Activated T-helper 2 cell treated with anti-CD3 and anti-CD28 coated beads, Interferon-gamma antibody, Interleukin-2, Interleukin-4, amounts not matched to agents 10 μg/mL and 5 μg/mL and 100 μg/mL, durations not matched to agents 14 hours and 24 hours and 36 hours (primary cell): ENCODE measurements at regions not wholly inside any gene's neighbourhood (a gene's known extent, or its start where the extent isn't known, plus 50 kb on each side); places are given as distances from the start of the nearest gene placed in this dataset.

Experiments
- DNase-seq: peaks from one replicate; pipeline ENCODE4 v3.0.0; 2021; ENCODE audit warnings: low spot score
- H3K27ac Mint-ChIP-seq: one replicate; pipeline ENCODE4 v1.8.0; 2021; ENCODE audit warnings: mixed read lengths
- H3K27me3 Mint-ChIP-seq: one replicate; pipeline ENCODE4 v1.8.0; 2021; ENCODE audit warnings: low read depth, mixed read lengths
- H3K36me3 Mint-ChIP-seq: one replicate; pipeline ENCODE4 v1.8.0; 2021; ENCODE audit warnings: low read depth, mixed read lengths
- H3K4me1 Mint-ChIP-seq: one replicate; pipeline ENCODE4 v1.8.0; 2021; ENCODE audit warnings: low read depth, mixed read lengths
- H3K4me3 Mint-ChIP-seq: one replicate; pipeline ENCODE4 v1.8.0; 2021; ENCODE audit warnings: low read depth, mild to moderate bottlenecking, moderate library complexity, mixed read lengths
- H3K9me3 Mint-ChIP-seq: one replicate; pipeline ENCODE4 v1.8.0; 2021; ENCODE audit warnings: mixed read lengths
- intact Hi-C: fragments of 100-400 bp; cut with micrococcal nuclease; formaldehyde crosslinking; loops from one replicate; pipeline ENCODE4 v1.15.1; 2023

DNA sequence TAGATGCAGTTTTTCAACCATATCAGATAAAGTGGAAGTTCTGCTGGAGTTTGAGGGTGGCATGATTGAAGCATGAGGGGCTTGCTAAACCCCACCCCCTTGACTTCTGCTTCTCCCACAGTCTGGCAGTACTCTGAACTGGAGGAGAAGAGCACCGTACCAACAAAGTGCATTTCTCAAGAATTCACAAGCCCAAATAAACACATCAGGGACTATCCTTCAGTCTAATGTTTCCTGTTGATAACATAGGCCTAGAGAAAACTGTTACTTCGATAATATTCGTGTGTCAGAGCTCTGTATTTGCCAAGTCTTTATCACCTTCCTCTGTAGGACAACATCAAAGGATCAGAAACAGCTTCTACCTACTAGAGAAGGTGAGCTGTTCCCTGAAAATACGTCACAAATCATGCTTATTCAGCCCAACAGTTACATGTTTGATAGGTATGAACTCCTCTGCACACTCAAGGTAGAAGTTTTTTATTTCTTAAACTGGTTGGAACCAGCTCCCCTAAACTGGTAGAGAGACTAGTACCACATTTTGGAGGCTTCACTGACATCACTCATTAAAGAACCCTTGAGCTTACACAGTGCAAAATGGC, 117.8 kb upstream of the PRNP start:
- Mint-ChIP-seq H3K27me3 (peaks cover 11% of the 10 kb centered on the region), H3K27ac (no peak overlapping the region), H3K4me3 (no peak overlapping the region), H3K4me1 (no peaks in the 10 kb centered on the region), H3K36me3 (no peaks in the 10 kb centered on the region), H3K9me3 (no peaks in the 10 kb centered on the region)
- DNase-seq: no peak
- intact Hi-C loops: no loop called here

- H3K9me3 Mint-ChIP-seq: no peaks in the 10 kb centered on the region
- intact Hi-C loops: no loop called here
- no peak overlapping the region for H3K27ac Mint-ChIP-seq
- no peak overlapping the region for H3K4me3 Mint-ChIP-seq
- H3K36me3 Mint-ChIP-seq: no peaks in the 10 kb centered on the region
- no peaks in the 10 kb centered on the region for H3K4me1 Mint-ChIP-seq
- no peak for DNase-seq
- H3K27me3 Mint-ChIP-seq: peaks cover 12% of the 10 kb centered on the region
These were observed 119.1 kb upstream of the PRNP start for GRCh38 chr20:4567170-4567569.

DNA sequence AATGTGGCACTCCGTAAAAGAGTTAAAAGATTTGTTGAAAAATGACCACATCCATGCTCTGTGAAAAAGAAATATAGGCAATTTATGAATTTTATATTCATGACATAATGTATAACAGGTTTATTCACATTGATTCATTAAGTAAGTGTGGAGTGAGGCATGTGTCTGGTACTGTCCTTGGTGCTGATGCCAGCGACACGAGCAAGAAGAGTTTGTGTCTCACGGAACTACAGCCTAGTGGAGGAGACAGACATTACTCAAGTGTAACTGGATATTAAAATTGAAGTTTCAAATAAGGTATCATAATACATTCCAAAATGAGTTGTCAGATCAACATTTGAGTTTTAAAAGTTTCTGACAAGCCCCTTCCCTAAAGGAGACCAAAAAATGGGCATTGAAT, 122.7 kb upstream of the PRNP start:
- Mint-ChIP-seq H3K27ac (no peak overlapping the region), H3K36me3 (no peaks in the 10 kb centered on the region), H3K9me3 (no peaks in the 10 kb centered on the region), H3K4me1 (no peaks in the 10 kb centered on the region), H3K4me3 (no peak overlapping the region), H3K27me3 (peaks cover 8% of the 10 kb centered on the region)
- intact Hi-C loops: no loop called here
- no peak for DNase-seq

DNA sequence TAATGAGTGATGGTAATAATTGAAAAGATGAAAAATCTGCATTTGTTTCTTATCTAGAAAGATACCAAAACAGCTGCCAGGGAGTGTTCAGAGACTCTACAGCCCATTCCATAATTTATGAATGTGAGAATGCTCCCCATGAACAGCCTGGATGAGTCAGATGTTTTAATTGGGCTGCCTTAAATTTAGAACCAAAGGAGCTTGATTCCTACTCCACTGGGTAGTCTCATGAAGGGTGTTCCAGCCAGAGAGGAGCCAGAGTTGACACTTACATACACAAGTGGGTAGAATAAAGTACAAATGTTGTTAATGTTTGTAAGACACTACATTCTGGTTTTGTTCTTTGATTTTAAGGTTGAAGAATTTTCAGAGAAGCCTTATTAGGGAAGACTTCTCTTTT, 123.2 kb upstream of the PRNP start:
- DNase-seq: no peak
- Mint-ChIP-seq H3K4me3 (no peak overlapping the region), H3K27ac (no peak overlapping the region), H3K27me3 (peaks cover 12% of the 10 kb centered on the region), H3K4me1 (no peaks in the 10 kb centered on the region), H3K9me3 (no peaks in the 10 kb centered on the region), H3K36me3 (no peaks in the 10 kb centered on the region)
- intact Hi-C loops: no loop called here

GRCh38 chr20:4560667-4561066, 125.6 kb upstream of the PRNP start:
- H3K27me3 Mint-ChIP-seq: peaks cover 13% of the 10 kb centered on the region
- H3K4me1 Mint-ChIP-seq: no peaks in the 10 kb centered on the region
- no peaks in the 10 kb centered on the region for H3K9me3 Mint-ChIP-seq
- no peak overlapping the region for H3K27ac Mint-ChIP-seq
- intact Hi-C loops: no loop called here
- no peak overlapping the region for H3K4me3 Mint-ChIP-seq
- DNase-seq: no peak
- H3K36me3 Mint-ChIP-seq: no peaks in the 10 kb centered on the region

- Mint-ChIP-seq H3K9me3 (no peaks in the 10 kb centered on the region), H3K27ac (no peak overlapping the region), H3K4me3 (no peak overlapping the region), H3K36me3 (no peaks in the 10 kb centered on the region), H3K4me1 (no peaks in the 10 kb centered on the region), H3K27me3 (peaks cover 13% of the 10 kb centered on the region)
- intact Hi-C loops: no loop called here
- DNase-seq: no peak
These were observed 126.3 kb upstream of the PRNP start for GRCh38 chr20:4559906-4560305.

GRCh38 chr20:4559106-4559505, 127.2 kb upstream of the PRNP start:
- intact Hi-C loops: no loop called here
- H3K4me1 Mint-ChIP-seq: no peaks in the 10 kb centered on the region
- H3K27ac Mint-ChIP-seq: no peak overlapping the region
- no peaks in the 10 kb centered on the region for H3K9me3 Mint-ChIP-seq
- peaks cover 8% of the 10 kb centered on the region for H3K27me3 Mint-ChIP-seq
- no peak overlapping the region for H3K4me3 Mint-ChIP-seq
- DNase-seq: no peak
- H3K36me3 Mint-ChIP-seq: no peaks in the 10 kb centered on the region

DNA sequence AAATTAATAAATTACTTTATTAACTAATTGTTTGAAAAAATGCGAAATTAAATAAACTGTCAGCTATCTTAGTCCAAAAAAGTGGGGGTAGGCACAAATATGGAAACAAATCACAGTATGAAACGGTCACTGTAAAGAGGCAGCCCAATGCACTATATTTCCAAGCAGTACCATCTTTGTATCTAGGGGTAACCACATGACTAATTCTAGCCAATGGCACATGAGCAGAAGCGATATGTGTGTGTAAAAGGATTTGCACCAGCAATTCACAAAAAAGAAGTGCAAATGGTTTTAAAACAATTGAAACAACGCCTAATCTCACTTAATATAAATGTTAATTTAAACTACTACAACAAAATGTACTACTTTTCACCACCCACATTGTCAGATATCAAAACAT, 129.5 kb upstream of the PRNP start:
- intact Hi-C loops: no loop called here
- Mint-ChIP-seq H3K27me3 (peaks cover 12% of the 10 kb centered on the region), H3K27ac (no peak overlapping the region), H3K36me3 (no peaks in the 10 kb centered on the region), H3K4me1 (no peaks in the 10 kb centered on the region), H3K9me3 (no peaks in the 10 kb centered on the region), H3K4me3 (no peak overlapping the region)
- no peak for DNase-seq

DNA sequence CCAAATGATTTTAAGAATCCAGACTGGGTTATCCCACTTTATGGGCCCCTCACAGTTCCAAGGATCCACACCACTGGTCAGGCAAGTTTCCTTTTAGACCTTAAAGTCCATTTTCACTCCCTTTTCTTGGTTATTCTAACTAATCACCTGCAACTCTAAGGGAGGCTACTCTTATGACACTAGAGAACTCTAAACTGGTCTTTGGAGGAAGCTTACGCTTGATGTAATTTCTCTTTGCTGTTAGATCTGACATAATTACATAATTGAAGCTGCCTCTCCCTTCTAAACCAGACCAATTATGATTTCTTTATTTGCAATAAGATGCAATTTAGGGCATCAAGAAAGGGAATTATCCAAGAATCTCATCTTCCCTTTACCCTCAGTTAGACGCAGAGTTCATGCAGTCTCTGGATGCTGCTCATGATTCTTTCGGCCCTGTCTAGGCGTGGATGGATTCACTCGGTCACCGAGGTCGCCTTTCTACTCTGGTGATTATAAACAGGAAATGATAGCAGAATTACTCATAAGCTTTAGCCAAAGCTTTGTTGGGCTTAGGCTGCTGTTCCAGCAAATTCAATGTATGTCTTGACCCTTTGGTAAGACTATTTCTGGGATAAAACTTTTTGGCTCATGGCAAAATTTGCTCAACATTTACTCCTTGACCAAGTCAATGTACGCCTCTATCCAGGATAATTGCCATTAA, 130.9 kb upstream of the PRNP start:
- Mint-ChIP-seq H3K4me1 (no peaks in the 10 kb centered on the region), H3K27ac (no peak overlapping the region), H3K36me3 (no peaks in the 10 kb centered on the region), H3K9me3 (no peaks in the 10 kb centered on the region), H3K4me3 (no peak overlapping the region), H3K27me3 (peaks cover 18% of the 10 kb centered on the region)
- intact Hi-C loops: no loop called here
- no peak for DNase-seq

GRCh38 chr20:4554346-4554745, 131.9 kb upstream of the PRNP start:
- DNase-seq: no peak
- H3K36me3 Mint-ChIP-seq: no peaks in the 10 kb centered on the region
- no peaks in the 10 kb centered on the region for H3K9me3 Mint-ChIP-seq
- peaks cover 20% of the 10 kb centered on the region for H3K27me3 Mint-ChIP-seq
- H3K4me1 Mint-ChIP-seq: no peaks in the 10 kb centered on the region
- intact Hi-C loops: no loop called here
- no peak overlapping the region for H3K27ac Mint-ChIP-seq
- H3K4me3 Mint-ChIP-seq: no peak overlapping the region

- intact Hi-C loops: no loop called here
- no peak overlapping the region for H3K27ac Mint-ChIP-seq
- H3K4me3 Mint-ChIP-seq: no peak overlapping the region
- DNase-seq: no peak
- H3K4me1 Mint-ChIP-seq: no peaks in the 10 kb centered on the region
- H3K27me3 Mint-ChIP-seq: peaks cover 20% of the 10 kb centered on the region
- no peaks in the 10 kb centered on the region for H3K36me3 Mint-ChIP-seq
- H3K9me3 Mint-ChIP-seq: no peaks in the 10 kb centered on the region
These were observed 134.1 kb upstream of the PRNP start for GRCh38 chr20:4552075-4552640.

DNA sequence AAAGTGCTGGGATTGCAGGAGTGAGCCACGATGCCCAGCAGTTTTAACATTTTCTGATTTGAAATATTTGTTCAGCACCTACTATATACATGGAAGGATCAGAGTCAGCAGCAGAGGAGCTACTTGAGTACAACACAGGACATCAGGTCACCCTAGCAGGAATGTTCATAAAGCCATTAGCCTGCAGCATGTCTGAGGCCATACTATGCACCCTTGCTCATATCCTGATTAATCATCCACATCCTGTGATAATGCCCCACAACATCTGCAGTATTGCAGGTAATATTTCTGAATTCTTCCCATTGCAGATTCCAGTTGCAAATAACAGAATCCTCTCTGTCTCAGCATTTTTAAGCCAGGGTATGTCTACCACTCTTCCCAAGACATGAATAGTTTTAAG, 135.5 kb upstream of the PRNP start:
- no peak overlapping the region for H3K27ac Mint-ChIP-seq
- intact Hi-C loops: no loop called here
- no peak for DNase-seq
- H3K9me3 Mint-ChIP-seq: no peaks in the 10 kb centered on the region
- H3K27me3 Mint-ChIP-seq: peaks cover 24% of the 10 kb centered on the region
- no peak overlapping the region for H3K4me3 Mint-ChIP-seq
- no peaks in the 10 kb centered on the region for H3K36me3 Mint-ChIP-seq
- H3K4me1 Mint-ChIP-seq: no peaks in the 10 kb centered on the region

DNA sequence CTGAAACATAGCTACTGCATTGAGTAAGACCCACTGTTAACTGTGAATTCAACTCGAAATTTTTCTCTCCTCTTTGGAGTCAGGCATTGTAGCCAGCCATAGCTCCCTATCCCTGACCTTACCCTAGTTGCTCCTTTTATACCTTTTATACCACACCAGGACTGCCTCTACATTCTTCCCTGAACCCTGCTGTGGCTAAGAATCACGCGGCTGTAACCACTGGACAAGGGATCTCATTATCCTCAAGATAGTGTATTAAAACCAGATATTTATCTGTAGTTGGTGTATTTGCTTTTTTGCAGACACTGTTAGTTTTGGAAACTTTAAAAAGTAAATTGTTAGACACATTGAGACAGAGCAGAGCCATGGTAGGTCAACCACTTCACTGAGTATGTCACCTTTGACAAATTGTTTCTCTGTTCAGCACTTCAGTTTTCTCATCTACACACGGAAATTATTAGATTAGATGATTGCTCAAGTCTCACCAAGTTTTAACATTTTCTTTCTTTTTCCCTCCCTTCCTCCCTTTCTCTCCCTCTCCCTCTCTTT, 136.5 kb upstream of the PRNP start:
- intact Hi-C loops: no loop called here
- no peaks in the 10 kb centered on the region for H3K36me3 Mint-ChIP-seq
- DNase-seq: no peak
- peaks cover 32% of the 10 kb centered on the region for H3K27me3 Mint-ChIP-seq
- H3K4me3 Mint-ChIP-seq: no peak overlapping the region
- H3K27ac Mint-ChIP-seq: no peak overlapping the region
- no peaks in the 10 kb centered on the region for H3K4me1 Mint-ChIP-seq
- no peaks in the 10 kb centered on the region for H3K9me3 Mint-ChIP-seq
